Osteocyte (in vitro differentiated cells): ENCODE measurements at regions not wholly inside any gene's neighbourhood (a gene's known extent, or its start where the extent isn't known, plus 50 kb on each side); places are given as distances from the start of the nearest gene placed in this dataset.

Experiments
- DNase-seq: peaks from one replicate; pipeline ENCODE4 v3.0.0; 2021; ENCODE audit warnings: mixed read lengths; ENCODE audit not compliant: unreplicated experiment; ENCODE audit errors: extremely low spot score
- H3K27ac Mint-ChIP-seq: one replicate; pipeline ENCODE4 v1.8.0; 2021; ENCODE audit warnings: mild to moderate bottlenecking, mixed read lengths; ENCODE audit not compliant: unreplicated experiment
- H3K27me3 Mint-ChIP-seq: one replicate; pipeline ENCODE4 v1.8.0; 2021; ENCODE audit warnings: mixed read lengths; ENCODE audit not compliant: unreplicated experiment
- H3K36me3 Mint-ChIP-seq: one replicate; pipeline ENCODE4 v1.8.0; 2021; ENCODE audit warnings: mixed read lengths; ENCODE audit not compliant: unreplicated experiment
- H3K4me1 Mint-ChIP-seq: one replicate; pipeline ENCODE4 v1.8.0; 2021; ENCODE audit warnings: mixed read lengths; ENCODE audit not compliant: unreplicated experiment
- H3K4me3 Mint-ChIP-seq: one replicate; pipeline ENCODE4 v1.8.0; 2021; ENCODE audit warnings: mild to moderate bottlenecking, moderate library complexity, mixed read lengths; ENCODE audit not compliant: unreplicated experiment
- H3K9me3 Mint-ChIP-seq: one replicate; pipeline ENCODE4 v1.8.0; 2021; ENCODE audit warnings: mixed read lengths; ENCODE audit not compliant: unreplicated experiment
- CTCF ChIP-seq: fragments of 200-600 bp; sonication (generic); IDR thresholded peaks from 2 replicates; pipeline ENCODE4 v1.5.0; 2021; ENCODE audit warnings: antibody characterized with exemption, mild to moderate bottlenecking, moderate library complexity

DNA sequence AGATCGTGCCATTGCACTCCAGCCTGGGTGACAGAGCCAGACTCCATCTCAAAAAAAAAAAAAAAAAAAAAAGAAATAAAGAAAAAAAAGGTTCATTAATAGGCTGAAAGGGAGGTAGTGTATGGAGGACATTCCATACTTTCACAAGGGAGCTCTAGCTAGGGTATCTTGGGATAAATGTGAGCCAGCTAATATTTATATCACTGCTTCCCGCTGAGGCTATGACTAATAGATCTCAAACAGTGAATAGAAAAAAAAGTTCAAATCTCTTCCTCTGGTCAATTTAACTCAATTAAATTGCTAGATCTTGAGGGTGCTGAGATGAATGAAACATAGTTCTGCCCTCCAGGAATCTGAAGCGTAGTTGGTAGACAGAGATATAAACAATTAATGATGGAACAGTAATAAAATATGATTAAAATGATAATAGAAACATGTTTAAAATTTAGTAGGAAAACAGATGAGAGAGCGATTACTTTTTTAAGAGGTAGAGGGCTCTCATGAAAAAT is 55.7 kb upstream of the SHISA3 start:
- Mint-ChIP-seq H3K27ac (no peak overlapping the region), H3K4me1 (peaks cover 25% of the 10 kb centered on the region), H3K36me3 (no peaks in the 10 kb centered on the region), H3K4me3 (no peak overlapping the region), H3K9me3 (no peaks in the 10 kb centered on the region), H3K27me3 (no peaks in the 10 kb centered on the region)
- no peak for DNase-seq
- TF ChIP-seq CTCF = no peak

- TF ChIP-seq CTCF = no peak
- Mint-ChIP-seq H3K9me3 (no peaks in the 10 kb centered on the region), H3K27ac (no peak overlapping the region), H3K4me1 (peaks cover 25% of the 10 kb centered on the region), H3K4me3 (no peak overlapping the region), H3K27me3 (no peaks in the 10 kb centered on the region), H3K36me3 (no peaks in the 10 kb centered on the region)
- no peak for DNase-seq
These were observed 54.8 kb upstream of the SHISA3 start for GRCh38 chr4:42342459-42342858.

DNA sequence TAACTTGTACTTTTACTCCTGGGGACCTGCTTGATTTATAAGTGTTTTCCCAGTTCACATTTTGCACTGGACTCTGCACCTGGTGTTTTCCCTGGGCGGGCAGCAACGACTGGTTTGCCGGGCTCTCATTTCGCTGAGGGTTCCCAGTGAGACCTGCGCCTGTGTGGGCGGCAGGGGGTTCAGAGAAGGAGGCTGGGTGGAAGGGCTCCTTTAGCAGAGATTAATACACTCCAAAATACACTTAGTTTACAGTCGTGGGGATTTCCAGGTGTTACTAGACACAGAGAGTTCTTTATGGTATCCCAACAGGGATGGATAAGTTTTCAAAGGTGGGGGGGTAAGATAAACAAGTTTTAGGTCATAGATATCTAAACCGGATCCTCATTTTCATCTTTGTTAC is 53.0 kb upstream of the SHISA3 start:
- no peaks in the 10 kb centered on the region for H3K9me3 Mint-ChIP-seq
- no peak for TF ChIP-seq CTCF
- no peak for DNase-seq
- H3K27me3 Mint-ChIP-seq = no peaks in the 10 kb centered on the region
- H3K4me1 Mint-ChIP-seq = peaks cover 25% of the 10 kb centered on the region
- H3K36me3 Mint-ChIP-seq = no peaks in the 10 kb centered on the region
- H3K27ac Mint-ChIP-seq = no peak overlapping the region
- no peak overlapping the region for H3K4me3 Mint-ChIP-seq

DNA sequence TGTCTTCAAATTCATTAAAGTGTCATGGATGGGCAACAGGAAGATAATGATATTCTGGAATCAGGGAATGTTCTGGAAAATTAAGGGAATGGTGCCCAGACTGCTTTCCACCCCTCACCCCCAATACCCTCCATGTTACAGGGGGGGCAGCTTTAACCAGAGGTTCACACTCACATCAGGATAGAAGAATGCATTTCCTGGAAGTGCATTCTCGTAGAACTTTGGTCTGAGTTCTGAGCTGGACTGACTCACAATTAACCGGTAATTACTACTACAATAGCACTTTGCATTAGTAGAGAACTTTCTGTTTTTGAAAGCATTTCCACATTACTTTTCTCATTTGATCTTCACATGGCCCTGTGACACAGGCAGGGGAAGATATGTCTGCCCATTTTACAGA is 52.5 kb upstream of the SHISA3 start:
- Mint-ChIP-seq H3K27me3 (no peaks in the 10 kb centered on the region), H3K4me3 (no peak overlapping the region), H3K27ac (no peak overlapping the region), H3K36me3 (no peaks in the 10 kb centered on the region), H3K4me1 (peaks cover 22% of the 10 kb centered on the region), H3K9me3 (no peaks in the 10 kb centered on the region)
- no peak for TF ChIP-seq CTCF
- no peak for DNase-seq

GRCh38 chr4:42345962-42346544 is 51.2 kb upstream of the SHISA3 start:
- H3K27ac Mint-ChIP-seq = no peak overlapping the region
- H3K4me3 Mint-ChIP-seq = no peak overlapping the region
- no peaks in the 10 kb centered on the region for H3K27me3 Mint-ChIP-seq
- DNase-seq = no peak
- no peaks in the 10 kb centered on the region for H3K36me3 Mint-ChIP-seq
- peaks cover 11% of the 10 kb centered on the region for H3K4me1 Mint-ChIP-seq
- TF ChIP-seq CTCF = no peak
- H3K9me3 Mint-ChIP-seq = no peaks in the 10 kb centered on the region
